Testis (tissue), 2 donors: ENCODE measurements at regions not wholly inside any gene's neighbourhood (a gene's known extent, or its start where the extent isn't known, plus 50 kb on each side); places are given as distances from the start of the nearest gene placed in this dataset.

Experiments used
- CTCF ChIP-seq, 3 experiments: fragments of 450-650 bp in 2 of 3; fragments of 200-600 bp in 1 of 3; sonication (generic) in 1 of 3; IDR thresholded peaks; one replicate each; pipeline ENCODE4 v1.5.1; 2016 to 2019; ENCODE audit warnings: antibody characterized with exemption in 3 of 3, mild to moderate bottlenecking in 2 of 3, moderate library complexity in 1 of 3
- POLR2A ChIP-seq: fragments of 450-650 bp; IDR thresholded peaks from one replicate; pipeline ENCODE4 v1.6.1; 2017; ENCODE audit warnings: antibody characterized with exemption, mild to moderate bottlenecking, moderate library complexity

- no peak for TF ChIP-seq CTCF (IDR thresholded peaks at IDR 0.05)
- TF ChIP-seq POLR2A: no peak
Measured at GRCh38 chr9:85228111-85228855, 513.5 kb downstream of the AGTPBP1 start.
